RWPE2 (cell line): ENCODE measurements at regions not wholly inside any gene's neighbourhood (a gene's known extent, or its start where the extent isn't known, plus 50 kb on each side); places are given as distances from the start of the nearest gene placed in this dataset.
A peak's percentile ranks its signal among the peaks of the same experiment; 100 is the strongest.

Experiments
- ATAC-seq: fragments of 200-7000 bp; cut with Tn5 transposase; 3 replicates; pipeline ENCODE4 v1.9.1; 2021; ENCODE audit warnings: low read depth
- DNase-seq: peaks from one replicate; pipeline ENCODE4 v3.0.0-alpha.2; 2020; ENCODE audit warnings: low spot score
- H3K27ac ChIP-seq: fragments of 450-650 bp; 2 replicates; pipeline ENCODE4 v1.5.1; 2017; ENCODE audit warnings: mild to moderate bottlenecking; ENCODE audit not compliant: poor library complexity, severe bottlenecking
- H3K27me3 ChIP-seq: fragments of 250-450 bp; sonication (Bioruptor Pico); 2 replicates; pipeline ENCODE4 v1.5.1; 2021; ENCODE audit warnings: mild to moderate bottlenecking, moderate library complexity; ENCODE audit not compliant: insufficient read depth, poor library complexity, severe bottlenecking
- H3K36me3 ChIP-seq: fragments of 250-450 bp; sonication (Bioruptor Pico); 2 replicates; pipeline ENCODE4 v1.5.1; 2020; ENCODE audit warnings: low read depth, mild to moderate bottlenecking, moderate library complexity
- H3K4me1 ChIP-seq: fragments of 250-450 bp; sonication (Bioruptor Pico); 2 replicates; pipeline ENCODE4 v1.5.1; 2021; ENCODE audit warnings: mild to moderate bottlenecking, moderate library complexity; ENCODE audit not compliant: insufficient read depth, poor library complexity, severe bottlenecking
- H3K4me3 ChIP-seq: fragments of 250-450 bp; sonication (Bioruptor Pico); 2 replicates; pipeline ENCODE4 v1.5.1; 2021; ENCODE audit warnings: mild to moderate bottlenecking, moderate library complexity; ENCODE audit not compliant: severe bottlenecking
- H3K9me3 ChIP-seq: fragments of 250-450 bp; sonication (Bioruptor Pico); 2 replicates; pipeline ENCODE4 v1.5.1; 2021; ENCODE audit warnings: mild to moderate bottlenecking, moderate library complexity; ENCODE audit not compliant: severe bottlenecking
- CTCF ChIP-seq: fragments of 450-650 bp; IDR thresholded peaks from one replicate; pipeline ENCODE4 v1.5.1; 2017; ENCODE audit warnings: mild to moderate bottlenecking, moderate library complexity; ENCODE audit not compliant: poor library complexity, severe bottlenecking

DNA sequence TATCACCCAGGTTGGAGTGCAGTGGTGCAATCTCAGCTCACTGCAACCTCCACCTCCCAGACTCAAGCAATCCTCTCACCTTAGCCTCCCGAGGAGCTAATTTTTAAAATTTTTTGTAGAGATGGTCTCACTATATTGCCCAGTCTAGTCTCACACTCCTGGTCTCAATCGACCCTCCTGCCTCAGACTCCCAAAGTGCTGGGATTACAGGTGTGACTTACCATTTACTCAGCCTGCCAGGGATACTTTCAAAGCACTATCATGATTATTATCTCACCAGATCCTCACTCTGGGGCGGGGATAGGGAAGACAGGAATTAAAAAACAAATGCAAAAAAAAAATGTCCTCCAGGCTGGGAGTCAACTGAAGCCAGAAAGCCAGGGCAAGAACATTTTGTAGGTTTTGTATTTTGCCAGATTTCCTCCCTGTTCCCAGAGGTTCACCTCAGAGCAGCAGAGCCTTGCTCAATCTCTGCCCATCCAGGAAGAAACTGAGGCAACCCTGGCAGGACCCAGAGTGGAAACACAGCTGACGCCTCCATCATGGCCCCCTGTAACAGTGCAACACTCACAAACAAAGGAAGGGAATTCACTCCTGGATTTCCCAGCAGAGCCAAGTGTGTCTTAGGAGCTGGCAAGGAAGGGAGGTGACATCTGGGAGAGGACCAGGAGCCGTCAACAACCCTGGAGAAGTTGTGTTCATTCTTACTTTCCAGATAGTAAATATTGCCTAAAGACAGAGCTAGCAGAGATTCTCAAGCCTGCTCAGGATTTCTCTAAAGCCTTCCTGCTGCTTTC lies 73.9 kb downstream of the IRF2BPL start:
- ATAC-seq (no peak), DNase-seq (no peak)
- H3K4me3 ChIP-seq: no peak overlapping the region
- peaks cover 62% of the 10 kb centered on the region for H3K4me1 ChIP-seq
- no peaks in the 10 kb centered on the region for H3K36me3 ChIP-seq
- H3K27ac ChIP-seq: peak overlapping the region; percentile 95
- H3K9me3 ChIP-seq: no peaks in the 10 kb centered on the region
- no peak for TF ChIP-seq CTCF
- H3K27me3 ChIP-seq: no peaks in the 10 kb centered on the region

- Histone ChIP-seq H3K27ac (peak overlapping the region; percentile 95), H3K36me3 (no peaks in the 10 kb centered on the region), H3K9me3 (no peaks in the 10 kb centered on the region), H3K4me1 (peaks cover 51% of the 10 kb centered on the region), H3K27me3 (no peaks in the 10 kb centered on the region), H3K4me3 (peak overlapping the region; percentile 0)
- peak; percentile 89 for DNase-seq
- no peak for TF ChIP-seq CTCF
- peak; percentile 75 for ATAC-seq
These were observed 75.1 kb downstream of the IRF2BPL start for GRCh38 chr14:76953311-76953945.

DNA sequence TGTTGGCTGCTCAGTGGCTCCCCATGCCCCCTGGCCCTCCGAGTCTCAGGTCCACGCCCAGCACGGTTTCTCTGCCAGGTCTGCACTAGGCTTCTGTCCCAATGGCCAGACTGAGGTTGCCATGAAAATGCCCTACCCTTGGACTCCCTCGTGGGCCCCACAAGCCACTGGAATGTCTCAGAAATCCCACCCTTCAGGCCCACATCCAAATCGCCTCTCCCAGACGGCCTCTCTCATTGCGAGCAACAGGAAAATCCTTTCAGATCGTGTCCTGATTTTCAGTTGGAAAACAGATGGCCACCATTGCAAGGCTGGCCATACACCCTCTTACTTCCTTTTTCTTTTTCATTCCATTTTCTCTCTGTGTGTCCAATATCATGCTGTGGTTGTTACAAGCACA lies 77.3 kb downstream of the IRF2BPL start:
- Histone ChIP-seq H3K27me3 (no peaks in the 10 kb centered on the region), H3K9me3 (no peaks in the 10 kb centered on the region), H3K27ac (peak overlapping the region; percentile 95), H3K4me1 (peaks cover 57% of the 10 kb centered on the region), H3K36me3 (no peaks in the 10 kb centered on the region), H3K4me3 (no peak overlapping the region)
- TF ChIP-seq CTCF: no peak
- ATAC-seq (no peak), DNase-seq (no peak)

DNA sequence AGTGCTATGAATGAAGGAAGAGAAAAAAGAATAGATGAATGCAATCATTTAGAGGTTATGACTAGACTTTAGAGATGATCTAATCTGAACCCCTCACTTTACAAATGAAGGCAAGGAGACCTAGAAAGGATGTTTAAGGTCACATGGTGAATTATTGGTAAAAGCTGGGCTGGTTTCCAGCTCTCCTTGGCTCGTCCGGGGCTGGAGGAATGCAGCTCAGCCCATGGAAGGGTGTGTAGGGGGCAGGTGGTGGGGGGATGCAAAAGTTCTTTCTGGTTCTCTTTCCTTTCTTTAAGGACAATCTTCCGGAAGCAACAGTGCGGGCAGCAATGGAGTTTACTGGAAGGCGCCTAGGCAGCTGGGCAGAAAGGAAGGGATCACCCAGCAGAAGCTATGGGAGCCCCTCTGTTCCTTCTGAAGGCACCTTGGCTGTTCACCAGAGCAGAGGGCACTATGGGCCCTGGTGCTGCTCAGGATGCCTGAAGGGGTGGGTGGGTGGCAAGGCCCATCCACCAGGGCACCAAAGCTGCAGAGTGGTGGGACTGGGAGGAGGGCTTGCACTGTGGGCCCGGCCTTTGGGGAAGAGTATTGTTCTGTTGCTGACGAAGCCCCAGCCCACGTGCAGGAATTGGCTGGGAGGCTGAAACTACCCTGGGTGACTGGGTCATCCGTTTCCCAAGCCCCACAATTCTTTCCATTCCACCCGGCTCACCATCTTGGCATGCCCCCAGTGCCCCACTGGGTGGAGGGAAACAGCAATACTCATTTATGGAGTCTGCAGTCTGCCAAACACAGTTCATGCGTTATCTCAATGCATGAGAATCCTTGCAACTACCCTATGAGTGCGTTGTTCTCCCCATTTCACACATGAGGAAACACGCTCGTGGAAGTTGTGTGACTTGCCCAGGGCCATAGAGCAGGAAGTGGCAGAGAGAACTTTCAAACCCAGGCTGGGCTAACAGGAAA lies 78.2 kb downstream of the IRF2BPL start:
- no peak for TF ChIP-seq CTCF
- H3K4me1 ChIP-seq: peaks cover 49% of the 10 kb centered on the region
- H3K27ac ChIP-seq: peak overlapping the region; percentile 95
- H3K4me3 ChIP-seq: no peak overlapping the region
- ATAC-seq (no peak), DNase-seq (no peak)
- H3K36me3 ChIP-seq: no peaks in the 10 kb centered on the region
- H3K27me3 ChIP-seq: no peaks in the 10 kb centered on the region
- H3K9me3 ChIP-seq: no peaks in the 10 kb centered on the region
